ENCODE measurements at regions not wholly inside any gene's neighbourhood (a gene's known extent, or its start where the extent isn't known, plus 50 kb on each side); places are given as distances from the start of the nearest gene placed in this dataset.

GRCh38 chr10:123529146-123529760 lies 136.9 kb upstream of the GPR26 start:
- TF ChIP-seq CTCF (IDR thresholded peaks at IDR 0.05) = no peak
- TF ChIP-seq POLR2AphosphoS5 (IDR thresholded peaks at IDR 0.05) = no peak

All from sigmoid colon (tissue), 4 donors.